ENCODE measurements at regions not wholly inside any gene's neighbourhood (a gene's known extent, or its start where the extent isn't known, plus 50 kb on each side); places are given as distances from the start of the nearest gene placed in this dataset.
"Not testable (repeated sequence)": the region's sequence is repeated elsewhere in the genome, so short reads cannot be mapped to it uniquely, and the experiment has no call there.

- DNase-seq, result no peak
These were observed 55.5 kb downstream of the TPBG start for GRCh38 chr6:82419132-82419581.

GRCh38 chr6:82419859-82420258 is 56.2 kb downstream of the TPBG start:
- no peak for DNase-seq

GRCh38 chr6:82430611-82431010 is 67.0 kb downstream of the TPBG start:
- DNase-seq, result no peak

GRCh38 chr6:82436740-82437139 is 73.1 kb downstream of the TPBG start:
- no peak for DNase-seq

GRCh38 chr6:82437701-82438100 is 74.1 kb downstream of the TPBG start:
- no peak for DNase-seq

- no peak for DNase-seq
These were observed 77.6 kb downstream of the TPBG start for GRCh38 chr6:82441047-82441855.

GRCh38 chr6:82442061-82442719 is 78.6 kb downstream of the TPBG start:
- DNase-seq, result no peak

- no peak for DNase-seq
These were observed 94.5 kb downstream of the TPBG start for GRCh38 chr6:82458147-82458546.

GRCh38 chr6:82458705-82459104 is 95.1 kb downstream of the TPBG start:
- DNase-seq, result no peak

- no peak for DNase-seq
These were observed 97.9 kb downstream of the TPBG start for GRCh38 chr6:82461536-82461935.

GRCh38 chr6:82467338-82467737 is 103.7 kb downstream of the TPBG start:
- DNase-seq, result no peak

GRCh38 chr6:82470123-82470522 is 106.5 kb downstream of the TPBG start:
- DNase-seq, result not testable (repeated sequence)

GRCh38 chr6:82475106-82475505 is 111.5 kb downstream of the TPBG start:
- not testable (repeated sequence) for DNase-seq

GRCh38 chr6:82484001-82484400 is 120.4 kb downstream of the TPBG start:
- DNase-seq, result no peak

- no peak for DNase-seq
These were observed 121.4 kb downstream of the TPBG start for GRCh38 chr6:82484737-82485626.

- no peak for DNase-seq
These were observed 124.3 kb downstream of the TPBG start for GRCh38 chr6:82487895-82488294.

GRCh38 chr6:82488403-82488802 is 124.8 kb downstream of the TPBG start:
- no peak for DNase-seq

GRCh38 chr6:82492134-82492533 is 128.5 kb downstream of the TPBG start:
- DNase-seq, result no peak

- no peak for DNase-seq
These were observed 129.8 kb downstream of the TPBG start for GRCh38 chr6:82493467-82493866.

GRCh38 chr6:82494367-82494766 is 130.8 kb downstream of the TPBG start:
- no peak for DNase-seq

GRCh38 chr6:82501901-82502300 is 138.3 kb downstream of the TPBG start:
- DNase-seq, result not testable (repeated sequence)

GRCh38 chr6:82506526-82506925 is 142.9 kb downstream of the TPBG start:
- no peak for DNase-seq

GRCh38 chr6:82507112-82507511 is 143.5 kb downstream of the TPBG start:
- no peak for DNase-seq

Measured in T-helper 1 cell (primary cell).